HG03520 (cell line): ENCODE measurements at regions not wholly inside any gene's neighbourhood (a gene's known extent, or its start where the extent isn't known, plus 50 kb on each side); places are given as distances from the start of the nearest gene placed in this dataset.

ENCODE experiments used
- ATAC-seq: cut with Tn5 transposase; IDR thresholded peaks from one replicate; pipeline ENCODE4 v1.9.1; 2021; ENCODE audit warnings: mild to moderate bottlenecking, moderate library complexity; ENCODE audit not compliant: unreplicated experiment

DNA sequence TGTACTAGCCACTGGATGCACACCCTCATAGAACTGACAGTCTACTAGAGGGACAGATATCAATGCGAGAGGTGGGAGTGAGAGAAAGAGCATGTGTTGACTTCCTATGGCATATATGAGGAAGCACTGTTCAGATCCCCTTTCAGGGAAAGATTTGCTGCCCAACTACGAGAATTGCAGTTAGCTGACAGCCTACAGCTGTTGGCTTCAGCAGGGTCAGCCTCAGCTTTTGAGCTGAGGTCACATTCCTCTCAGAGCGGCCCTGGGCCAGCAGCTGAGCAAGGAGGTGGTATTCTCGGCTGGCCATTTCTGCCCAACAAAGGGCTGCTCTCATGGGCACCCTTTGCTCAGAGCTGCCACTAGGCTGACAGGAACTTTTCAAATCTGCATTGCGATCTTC is 580.2 kb downstream of the MID1IP1 start:
- no peak for ATAC-seq

GRCh38 chrX:39384996-39385395 is 583.7 kb downstream of the MID1IP1 start:
- ATAC-seq, result no peak

DNA sequence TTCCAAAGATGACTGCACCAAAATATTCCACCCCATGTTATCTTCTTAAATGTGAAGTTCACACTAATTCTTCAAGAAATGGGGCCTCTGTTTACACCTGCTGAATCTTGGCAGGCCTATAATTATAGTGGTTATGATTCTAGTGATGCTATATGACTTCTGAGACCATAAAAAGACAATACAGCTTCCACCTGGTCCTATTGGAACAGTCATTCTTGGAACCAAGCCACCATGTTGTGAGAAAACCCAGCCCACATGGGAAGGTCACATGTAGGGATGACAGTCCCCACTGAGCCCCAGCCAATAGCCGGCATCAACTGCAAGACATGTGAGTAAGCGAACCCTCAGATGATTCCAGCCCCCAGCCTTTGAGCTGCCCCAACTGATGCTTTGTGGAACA is 587.5 kb downstream of the MID1IP1 start:
- ATAC-seq, result no peak

- no peak for ATAC-seq
Observed at GRCh38 chrX:39396358-39396995, 595.2 kb downstream of the MID1IP1 start.

- no peak for ATAC-seq
Observed at GRCh38 chrX:39397561-39398199, 596.4 kb downstream of the MID1IP1 start.

- ATAC-seq, result no peak
Observed at GRCh38 chrX:39398215-39398962, 597.1 kb downstream of the MID1IP1 start.

- ATAC-seq, result no peak
Observed at GRCh38 chrX:39398963-39399261, 597.7 kb downstream of the MID1IP1 start.

GRCh38 chrX:39399387-39399786 is 598.1 kb downstream of the MID1IP1 start:
- no peak for ATAC-seq

- no peak for ATAC-seq
Observed at GRCh38 chrX:39401483-39402110, 600.3 kb downstream of the MID1IP1 start.

- ATAC-seq, result no peak
Observed at GRCh38 chrX:39402158-39402557, 600.9 kb downstream of the MID1IP1 start.

DNA sequence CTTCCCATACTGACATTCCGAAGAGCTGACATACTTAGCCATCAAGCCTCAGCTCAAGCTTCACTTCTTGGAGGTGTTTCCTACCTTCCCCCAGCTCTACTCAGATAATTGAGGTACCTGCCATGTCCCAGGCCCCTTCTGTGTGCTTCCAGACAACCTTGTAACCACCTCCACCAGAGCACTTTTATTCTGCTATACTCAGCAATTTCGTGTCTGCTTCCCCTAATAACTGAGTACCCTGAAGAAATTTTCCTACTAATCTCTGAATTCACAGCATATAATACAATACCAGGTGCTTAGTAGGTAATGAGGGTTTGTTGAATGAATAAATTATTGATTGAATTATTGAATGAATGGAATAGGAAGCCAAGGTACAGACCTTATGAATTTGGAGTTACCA is 605.5 kb downstream of the MID1IP1 start:
- ATAC-seq, result no peak

GRCh38 chrX:39409246-39409917 is 608.1 kb downstream of the MID1IP1 start:
- ATAC-seq, result no peak

DNA sequence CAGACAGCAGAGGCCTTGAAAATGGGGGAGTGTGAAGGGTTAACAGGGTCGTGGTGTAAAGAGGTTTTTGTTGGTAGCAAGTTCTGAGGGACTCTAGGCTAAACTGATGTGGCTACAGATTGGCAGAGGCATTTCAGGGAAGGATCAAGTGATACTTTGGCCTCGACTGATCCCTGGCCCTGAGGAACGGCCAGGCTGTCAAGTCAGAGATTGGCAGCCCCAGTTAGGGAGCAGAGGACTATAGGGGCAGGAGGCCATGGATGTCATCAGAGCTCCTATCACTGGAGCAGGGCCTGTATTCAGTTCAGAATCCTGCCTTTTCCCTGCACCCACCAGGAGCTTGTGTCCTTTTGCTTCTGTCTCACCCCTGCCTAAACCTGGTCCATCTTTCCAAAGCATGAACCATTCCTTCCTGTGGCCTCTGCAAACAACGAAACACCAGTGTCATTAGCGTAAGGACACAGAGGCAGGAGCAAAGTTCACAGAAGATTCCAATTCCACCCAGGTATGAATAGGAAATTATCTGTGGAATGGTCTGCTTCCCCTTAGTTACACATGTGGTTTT is 613.1 kb downstream of the MID1IP1 start:
- ATAC-seq, result no peak

DNA sequence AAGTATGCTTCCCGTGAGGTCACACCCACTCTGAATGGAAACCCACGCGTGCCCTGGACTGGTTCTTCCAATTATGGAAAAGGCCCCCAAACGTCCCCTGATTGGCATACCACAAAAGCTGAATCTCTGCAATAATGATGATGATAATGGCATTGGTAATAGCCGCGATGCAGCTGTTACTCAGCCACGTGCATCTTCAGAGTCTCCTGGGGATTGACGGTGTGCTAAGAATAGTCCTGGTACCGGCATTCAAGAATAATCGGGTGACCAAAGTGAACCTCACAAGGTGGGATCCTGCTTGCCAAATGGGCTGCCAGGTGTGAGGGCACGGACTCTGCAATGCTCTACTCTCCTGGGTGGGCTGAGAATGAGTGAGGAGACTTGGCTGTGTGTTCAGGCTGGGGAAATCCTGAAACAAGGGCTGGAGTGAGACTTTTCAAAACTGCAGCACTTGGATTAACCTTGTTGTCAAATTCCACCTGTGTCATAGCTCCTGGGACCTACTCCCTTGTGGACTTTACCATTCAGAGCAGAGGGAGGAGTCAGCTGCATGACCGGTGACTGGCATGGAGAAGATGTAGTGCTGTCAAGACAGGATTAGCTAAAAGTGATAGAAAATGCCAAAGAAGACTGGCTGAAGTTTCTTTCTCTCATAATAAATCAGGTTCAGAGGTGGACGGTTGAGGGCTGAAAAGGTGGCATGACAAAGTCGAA is 615.4 kb downstream of the MID1IP1 start:
- no peak for ATAC-seq

- ATAC-seq, result no peak
Observed at GRCh38 chrX:39418254-39418704, 617.0 kb downstream of the MID1IP1 start.

DNA sequence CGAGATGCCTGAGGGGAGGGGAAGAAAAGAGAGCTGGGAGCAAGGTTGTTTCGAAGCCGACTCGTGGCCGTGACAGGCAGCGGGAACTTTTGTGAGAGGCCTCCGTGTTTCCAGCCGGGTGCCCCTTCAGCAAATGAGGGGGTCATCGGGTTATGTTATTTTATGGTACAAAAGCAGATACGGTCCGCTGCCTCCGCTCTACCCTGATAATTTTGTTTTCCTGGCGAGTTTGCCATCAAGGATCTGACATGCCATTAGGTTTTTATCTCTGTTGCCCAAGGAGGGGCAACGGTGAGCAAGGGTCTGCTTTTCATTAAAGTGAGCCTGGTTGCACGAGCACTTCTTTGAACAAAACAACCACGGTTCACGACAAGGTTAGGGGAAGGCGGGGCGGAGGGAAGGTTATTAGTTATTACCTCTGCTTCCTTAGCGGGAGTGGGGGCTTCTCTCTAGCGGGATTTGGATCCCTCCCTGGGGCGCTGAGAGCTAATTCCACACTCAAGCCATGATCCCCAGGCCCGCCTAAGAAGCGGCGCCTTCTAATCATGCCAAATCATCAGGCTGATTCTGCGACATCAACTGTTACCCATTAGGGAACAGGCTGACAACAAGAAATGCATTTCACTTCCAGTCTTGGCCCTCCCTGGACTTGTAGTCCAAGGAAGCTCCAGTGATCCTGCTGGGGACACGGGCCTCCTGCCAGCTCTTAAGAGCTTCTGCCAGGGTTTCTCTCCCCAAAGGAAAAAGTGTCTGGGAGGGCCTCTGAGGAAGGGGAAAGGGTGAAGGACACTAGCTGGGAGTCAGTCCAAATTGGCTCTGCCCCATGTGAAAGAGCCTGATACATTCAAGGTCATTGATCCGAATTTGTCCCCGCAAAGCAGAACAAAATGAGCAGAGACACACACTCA is 617.7 kb downstream of the MID1IP1 start:
- no peak for ATAC-seq

DNA sequence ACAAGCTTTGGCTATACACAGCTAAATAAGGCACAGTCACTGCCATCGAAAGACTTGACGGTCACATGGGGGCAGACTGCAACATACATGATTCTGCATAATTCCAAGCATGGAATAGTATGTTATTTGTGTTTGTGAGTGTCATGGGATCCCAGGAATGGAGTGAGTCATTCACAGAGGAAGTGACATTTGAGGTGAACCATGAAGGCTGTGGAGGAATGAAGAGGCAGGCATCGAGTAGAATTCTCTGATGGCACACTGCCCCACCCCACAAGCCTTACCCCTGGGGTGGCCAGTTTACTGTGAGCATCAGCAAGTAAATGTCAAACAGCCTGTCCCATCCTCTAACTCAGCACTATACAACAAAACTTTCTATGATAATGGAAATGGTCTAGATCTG is 619.7 kb downstream of the MID1IP1 start:
- ATAC-seq, result no peak

GRCh38 chrX:39425124-39425806 is 624.0 kb downstream of the MID1IP1 start:
- no peak for ATAC-seq

- ATAC-seq, result no peak
Observed at GRCh38 chrX:39426101-39426500, 624.8 kb downstream of the MID1IP1 start.
